ENCODE measurements at regions not wholly inside any gene's neighbourhood (a gene's known extent, or its start where the extent isn't known, plus 50 kb on each side); places are given as distances from the start of the nearest gene placed in this dataset.

GRCh38 chr4:151908734-151909497 is 148.1 kb upstream of the GATB start:
- TF ChIP-seq YY1 (tag by site-specific recombination; IDR thresholded peaks at IDR 0.05) (no peak), KLF10 (tag by site-specific recombination; IDR thresholded peaks at IDR 0.05) (no peak), CTCF (tag by site-specific recombination; IDR thresholded peaks at IDR 0.05) (no peak), ZIC2 (tag by site-specific recombination; IDR thresholded peaks at IDR 0.05) (no peak), SP2 (tag by site-specific recombination; IDR thresholded peaks at IDR 0.05) (no peak), ZNF624 (tag by site-specific recombination; IDR thresholded peaks at IDR 0.05) (no peak), ZNF221 (tag by site-specific recombination; IDR thresholded peaks at IDR 0.05; ENCODE audit: borderline replicate concordance) (no peak), ZNF292 (tag by site-specific recombination; IDR thresholded peaks at IDR 0.05; ENCODE audit: borderline replicate concordance, low read depth) (no peak), GFI1B (tag by site-specific recombination; IDR thresholded peaks at IDR 0.05) (no peak), ZNF274 (IDR thresholded peaks at IDR 0.05; ENCODE audit: low read length) (no peak), ZNF274 (tag by site-specific recombination; IDR thresholded peaks at IDR 0.05; ENCODE audit: borderline replicate concordance) (no peak)
